NCI-H1105 treated with DMSO at 0.1 percent for 48 hours (cell line): ENCODE measurements at regions not wholly inside any gene's neighbourhood (a gene's known extent, or its start where the extent isn't known, plus 50 kb on each side); places are given as distances from the start of the nearest gene placed in this dataset.
"Not testable (repeated sequence)": the region's sequence is repeated elsewhere in the genome, so short reads cannot be mapped to it uniquely, and the experiment has no call there.

ENCODE experiments used
- DNase-seq: peaks from one replicate; lab custom pipeline; 2025; lab: John Stamatoyannopoulos, UW

DNA sequence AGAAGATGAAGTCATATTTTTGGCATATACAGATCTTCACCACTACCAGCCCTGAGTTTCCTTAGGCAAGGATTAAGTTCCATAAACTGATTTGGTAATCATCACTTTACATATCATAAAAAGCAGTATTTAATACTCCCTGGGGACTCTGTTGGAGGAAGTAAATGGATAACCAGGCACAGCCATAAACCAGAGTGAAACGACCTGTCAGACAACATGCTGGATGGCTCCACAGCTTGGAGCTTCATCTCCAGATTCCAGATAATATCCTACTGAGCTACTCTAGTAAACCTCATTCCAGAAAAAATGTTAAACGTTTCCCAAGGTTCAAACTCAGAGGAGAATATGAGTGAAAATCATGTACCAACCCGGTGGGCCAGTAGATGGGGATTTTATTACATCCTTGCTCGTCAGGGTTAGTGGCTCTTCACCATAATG is 109.2 kb downstream of the BASP1 start:
- DNase-seq, result no peak

DNA sequence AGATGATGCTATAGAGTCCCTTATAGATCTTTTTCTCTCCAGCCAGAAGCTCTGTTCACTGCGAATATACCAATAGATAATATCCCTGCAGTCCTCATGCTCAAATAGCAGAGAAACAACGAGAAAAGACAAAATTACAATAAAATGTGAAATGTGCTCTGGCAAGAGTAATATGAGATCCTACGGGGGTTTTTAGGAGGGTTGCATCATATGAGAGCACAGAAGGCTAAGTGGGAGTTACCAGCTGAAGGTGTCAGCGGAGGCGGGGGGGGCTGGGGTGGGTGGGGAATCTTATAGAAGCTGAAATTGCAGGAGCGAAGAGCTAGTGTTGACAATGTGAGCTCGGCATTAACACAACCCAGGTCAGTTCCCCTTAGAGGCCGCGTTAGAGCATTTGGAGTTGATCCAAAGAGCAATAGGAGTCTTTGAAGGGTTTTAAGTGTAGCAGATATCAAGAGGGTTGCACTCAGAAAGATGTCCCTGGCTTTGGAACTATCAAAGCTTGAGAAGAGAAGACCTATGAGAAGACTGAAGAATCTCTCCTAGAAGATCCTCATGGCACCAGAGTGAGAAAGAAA is 109.7 kb downstream of the BASP1 start:
- no peak for DNase-seq

DNA sequence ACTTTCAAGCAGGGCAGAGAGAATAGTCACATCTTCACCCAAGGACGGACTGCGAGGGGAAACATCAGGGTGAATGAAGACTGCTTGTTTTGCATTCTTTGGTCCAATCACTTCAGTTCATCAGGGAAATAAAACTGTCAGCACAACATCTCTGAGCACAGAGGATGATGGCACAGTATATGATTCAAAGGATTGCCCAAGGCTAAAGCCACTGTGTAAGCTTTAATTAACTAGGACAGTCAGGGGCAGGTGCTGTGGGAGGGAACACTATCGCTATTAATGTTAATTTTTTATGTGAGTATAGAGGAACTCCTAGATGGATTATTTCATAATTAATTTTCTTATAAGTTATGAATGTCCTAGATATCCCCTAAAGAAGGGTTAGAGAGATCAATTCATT is 112.1 kb downstream of the BASP1 start:
- DNase-seq, result no peak

DNA sequence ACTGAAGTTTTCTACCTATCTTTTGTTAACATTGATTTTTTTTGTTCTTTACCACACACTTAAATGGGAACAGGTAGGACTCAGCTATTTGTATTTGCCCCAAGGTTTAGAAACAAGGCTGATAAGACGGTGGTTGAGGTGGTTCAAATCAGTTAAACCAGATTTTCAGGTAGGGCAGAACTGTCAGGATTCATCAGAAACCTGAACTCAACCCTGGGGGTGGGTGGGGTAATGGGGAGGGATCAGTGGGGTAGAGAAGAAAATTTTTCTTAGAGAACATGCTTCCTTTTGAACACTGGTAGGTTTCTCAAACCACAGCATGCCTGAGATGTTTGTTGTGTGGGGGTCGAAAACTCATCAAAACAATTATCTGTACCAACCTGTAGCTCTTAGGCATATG is 113.0 kb downstream of the BASP1 start:
- DNase-seq, result no peak

DNA sequence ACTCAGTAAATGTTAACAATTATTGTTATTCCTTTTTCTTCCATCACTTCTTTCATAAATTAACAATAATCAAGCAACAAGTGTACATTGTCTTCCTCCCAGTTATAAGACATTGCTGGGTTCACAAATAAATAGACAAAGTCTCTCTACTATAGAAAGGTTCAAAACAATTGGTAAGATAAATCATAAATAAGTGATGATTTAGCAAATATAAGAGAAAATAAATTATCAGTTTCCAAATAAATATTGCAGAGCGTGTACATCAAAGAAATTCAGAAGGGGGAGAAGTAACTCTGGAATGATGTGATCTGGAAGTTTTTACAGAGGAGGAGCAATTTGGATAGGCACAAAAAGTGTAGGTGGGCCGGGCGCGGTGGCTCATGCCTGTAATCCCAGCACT is 114.2 kb downstream of the BASP1 start:
- no peak for DNase-seq

DNA sequence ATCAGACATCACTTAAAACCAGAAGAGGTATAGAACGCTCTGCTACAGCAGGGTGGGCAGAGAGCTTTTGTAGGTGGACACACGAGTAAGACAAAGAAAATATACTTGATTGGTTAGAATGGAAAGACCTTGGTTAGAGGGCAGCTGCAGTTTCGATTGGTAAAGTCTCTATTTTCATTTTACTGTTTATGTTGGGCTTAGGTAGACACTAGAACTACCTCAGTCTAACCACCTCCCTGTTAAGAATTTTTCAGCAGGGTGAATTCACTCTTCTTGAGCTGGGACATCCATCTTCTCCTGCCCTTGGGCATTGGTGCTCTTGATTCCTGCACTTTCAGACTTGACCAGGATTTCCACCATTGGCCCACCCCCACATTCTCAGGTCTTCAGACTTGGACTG is 116.3 kb downstream of the BASP1 start:
- DNase-seq, result no peak

DNA sequence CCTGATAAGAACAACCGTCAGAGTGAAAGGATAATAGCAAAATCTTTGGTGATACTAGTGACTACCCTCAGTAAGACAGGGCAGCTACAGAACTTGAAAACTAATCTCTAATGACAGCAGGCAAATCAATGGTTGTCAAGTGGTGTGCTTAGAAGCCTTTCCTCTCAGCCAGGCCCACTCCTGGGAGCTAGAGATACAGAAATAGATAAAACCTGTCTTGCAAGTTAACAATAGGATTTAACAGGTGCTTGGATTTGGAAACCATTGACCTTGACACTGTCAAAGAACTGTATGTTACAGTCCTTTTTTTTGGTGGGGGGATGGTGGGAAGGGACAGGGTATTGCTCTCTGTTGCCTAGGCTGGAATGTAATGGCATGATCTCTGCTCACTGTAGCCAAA is 118.6 kb downstream of the BASP1 start:
- no peak for DNase-seq

DNA sequence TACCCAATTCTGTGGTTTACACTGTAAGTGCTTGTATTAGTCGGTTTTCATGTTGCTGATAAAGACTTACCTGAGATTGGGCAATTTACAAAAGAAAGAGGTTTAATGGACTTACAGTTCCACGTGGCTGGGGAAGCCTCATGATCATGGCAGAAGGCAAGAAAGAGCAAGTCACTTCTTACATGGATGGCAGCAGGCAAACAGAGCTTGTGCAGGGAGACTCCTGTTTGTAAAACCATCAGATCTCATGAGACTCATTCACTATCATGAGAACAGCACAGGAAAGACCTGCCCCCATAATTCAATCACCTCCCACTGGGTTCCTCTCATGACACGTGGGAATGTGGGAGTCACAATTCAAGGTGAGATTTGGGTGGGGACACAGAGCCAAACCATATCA is 119.3 kb downstream of the BASP1 start:
- DNase-seq, result not testable (repeated sequence)

DNA sequence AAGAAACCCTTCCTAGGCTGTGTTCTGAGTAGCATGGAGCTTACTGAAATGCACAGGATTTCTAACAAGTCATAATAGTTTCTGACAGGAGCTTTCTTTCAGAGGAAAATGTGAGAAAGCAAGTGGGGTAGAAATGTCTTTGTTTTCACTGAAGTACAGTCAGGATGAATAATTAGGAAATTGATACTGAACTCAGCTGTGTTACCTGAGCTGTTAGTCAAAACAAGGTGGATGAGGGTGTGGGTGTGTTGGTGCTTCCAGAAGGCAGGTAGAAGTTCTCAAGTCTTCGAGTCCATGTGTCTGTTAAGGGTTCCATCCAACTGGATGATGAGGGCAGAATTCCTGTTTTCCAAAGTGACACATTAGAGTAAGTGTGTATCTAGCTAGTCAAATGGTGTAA is 122.4 kb downstream of the BASP1 start:
- no peak for DNase-seq

DNA sequence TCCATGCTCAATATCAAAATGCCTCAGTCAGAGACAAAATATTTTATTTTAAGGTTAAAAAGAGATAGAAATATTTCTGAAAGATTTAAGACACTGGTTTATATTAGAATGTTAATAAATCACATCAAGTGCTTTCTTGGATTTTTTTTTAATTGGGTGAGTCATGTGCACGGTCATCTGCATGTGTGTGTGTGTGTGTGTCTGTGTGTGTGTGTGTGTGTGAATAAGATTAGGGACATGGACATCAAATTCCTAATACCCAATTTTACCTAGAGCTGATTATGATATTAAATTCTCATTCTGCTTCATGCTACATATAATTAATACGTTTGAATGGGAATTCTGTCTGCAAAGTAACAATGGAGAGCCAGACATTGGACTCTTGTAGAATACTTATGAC is 122.9 kb downstream of the BASP1 start:
- no peak for DNase-seq

DNA sequence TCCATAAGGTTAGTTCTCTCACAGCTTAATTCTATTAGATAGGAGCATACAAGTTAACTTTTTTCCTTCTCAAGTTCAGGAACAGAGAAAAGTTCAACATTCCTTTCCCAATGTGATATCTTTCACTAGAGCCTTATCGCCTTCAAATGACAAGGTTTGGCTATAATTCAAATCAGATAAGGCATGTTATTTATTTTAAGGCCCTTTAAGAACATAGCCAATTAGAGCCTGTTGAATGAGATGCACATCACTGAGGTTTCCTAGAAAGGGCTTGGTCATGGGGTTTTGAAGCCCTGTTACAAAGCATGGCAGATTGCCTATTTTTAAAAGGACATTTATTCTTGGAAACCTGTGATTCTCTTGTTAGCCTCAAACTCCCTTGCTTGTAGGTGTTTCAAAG is 123.4 kb downstream of the BASP1 start:
- DNase-seq, result no peak

DNA sequence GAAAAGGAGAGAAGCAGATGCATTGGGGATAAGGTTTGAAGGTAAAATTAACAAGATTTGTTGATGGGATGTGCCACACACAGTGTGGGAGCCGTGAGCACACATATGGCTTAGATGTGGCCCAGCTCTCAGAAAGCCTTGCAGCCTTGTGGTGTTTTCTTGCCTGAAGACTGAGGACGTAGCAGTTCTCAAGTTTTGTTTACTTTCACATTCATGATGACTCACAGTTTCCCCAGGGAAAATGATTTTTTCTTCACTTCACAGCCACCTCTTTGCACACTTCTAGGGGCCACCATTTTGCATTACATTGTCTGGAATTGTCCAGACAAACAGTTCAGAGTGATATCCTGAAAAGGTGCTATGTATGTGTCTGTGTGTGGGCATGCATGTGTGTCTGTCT is 126.2 kb downstream of the BASP1 start:
- DNase-seq, result no peak

DNA sequence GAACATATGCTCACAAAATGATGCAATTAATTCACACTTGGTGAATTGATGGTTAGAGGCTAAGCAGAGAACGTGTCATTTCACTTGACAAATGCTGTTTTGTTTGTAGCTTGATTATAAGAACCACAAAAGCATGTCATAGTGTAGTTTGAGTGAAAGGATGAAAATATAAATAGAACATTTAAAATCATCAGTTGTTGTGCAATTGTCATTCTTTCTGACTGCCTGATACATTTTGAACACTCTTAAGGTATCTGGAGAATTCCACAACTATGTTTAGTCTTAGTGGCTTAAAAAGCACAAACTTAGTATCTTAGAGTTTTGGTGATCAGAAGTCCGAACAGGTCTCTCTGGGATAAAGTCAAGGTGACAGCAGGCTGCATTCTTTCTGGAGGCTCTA is 129.4 kb downstream of the BASP1 start:
- DNase-seq, result no peak

DNA sequence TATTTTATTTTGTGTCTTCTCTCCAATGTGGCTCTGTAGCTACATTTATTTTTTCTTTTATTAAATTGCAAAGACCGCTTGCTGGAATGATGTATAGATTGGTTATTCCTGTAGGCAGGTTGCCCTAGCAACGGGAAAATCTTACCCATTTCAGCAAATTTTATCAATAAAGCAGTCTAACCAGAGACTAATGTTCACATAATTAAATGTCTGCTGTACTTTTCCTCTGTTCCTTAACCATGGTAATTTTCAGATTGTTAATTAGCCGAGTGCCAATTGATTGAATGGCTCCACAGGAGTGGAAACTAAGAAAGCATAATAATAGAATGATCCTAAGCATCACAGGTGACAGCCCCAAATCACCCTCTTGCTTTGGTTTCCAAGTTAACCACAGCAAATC is 134.8 kb downstream of the BASP1 start:
- DNase-seq, result no peak

DNA sequence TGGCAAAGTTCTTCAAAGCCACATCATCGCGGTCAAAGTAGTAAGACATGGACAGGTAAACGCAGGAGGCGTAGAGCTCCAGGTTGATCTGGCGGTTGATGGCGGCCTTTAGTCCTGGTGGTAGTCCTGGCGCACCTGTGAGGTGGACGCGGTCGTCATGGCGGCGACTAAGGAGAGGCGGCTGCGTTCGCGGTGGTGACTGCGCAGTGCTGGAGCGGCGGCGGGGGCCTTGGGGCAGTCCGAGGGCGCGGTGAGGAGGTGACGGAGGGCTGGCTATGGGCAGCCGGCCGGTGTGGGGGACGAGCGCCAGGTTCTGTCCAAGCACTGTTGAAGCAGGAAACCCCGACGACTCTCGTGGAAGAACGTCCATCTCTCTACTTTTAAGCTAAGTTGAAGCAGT is 136.8 kb downstream of the BASP1 start:
- DNase-seq, result no peak

DNA sequence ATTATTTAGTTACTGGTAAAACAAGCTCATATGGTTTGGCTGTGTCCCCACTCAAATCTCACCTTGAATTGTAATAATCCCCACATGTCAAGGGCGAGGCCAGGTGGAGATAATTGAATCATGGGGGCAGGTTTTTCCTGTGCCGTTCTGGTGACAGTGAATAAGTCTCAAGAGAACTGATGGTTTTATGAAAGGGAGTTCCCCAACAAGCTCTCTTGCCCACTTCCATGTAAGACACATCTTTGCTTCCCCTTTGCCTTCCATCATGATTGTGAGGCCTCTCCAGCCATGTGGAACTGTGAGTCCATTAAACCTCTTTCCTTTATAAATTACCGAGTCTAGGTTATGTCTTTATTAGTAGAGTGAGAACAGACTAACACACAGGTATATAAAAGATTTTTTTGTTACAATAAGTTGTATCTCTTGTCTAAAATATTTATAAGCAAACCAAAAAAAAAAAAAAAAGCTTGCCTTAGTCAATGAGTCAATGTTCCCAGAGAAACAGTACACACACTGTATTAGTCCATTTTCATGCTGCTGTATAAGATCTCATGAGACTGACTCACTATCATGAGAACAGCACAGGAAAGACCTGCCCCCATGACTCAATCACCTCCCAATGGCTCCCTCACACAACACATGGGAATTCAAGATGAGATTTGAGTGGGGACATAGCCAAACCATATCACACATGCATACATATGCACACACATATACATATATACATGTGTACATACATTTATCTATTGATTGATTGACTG is 138.3 kb downstream of the BASP1 start:
- no peak for DNase-seq

DNA sequence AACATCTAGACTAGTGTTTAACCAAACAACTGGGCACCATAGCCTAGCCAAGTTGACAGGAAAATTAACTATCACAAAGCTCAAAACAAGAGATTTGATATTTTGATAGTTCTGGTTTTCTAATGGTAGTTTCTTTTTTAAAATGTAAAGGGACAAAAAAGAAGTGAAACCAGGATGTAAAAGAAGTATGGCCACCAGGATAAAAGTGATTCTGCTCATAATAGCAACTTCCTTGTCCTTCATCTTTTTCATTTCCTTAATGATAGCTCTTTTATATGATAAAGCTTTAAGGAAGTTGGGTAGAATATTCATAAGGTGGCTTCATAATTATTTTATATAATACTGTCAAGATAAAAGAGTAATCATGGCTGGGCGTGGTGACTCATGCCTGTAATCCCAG is 139.1 kb downstream of the BASP1 start:
- DNase-seq, result no peak

DNA sequence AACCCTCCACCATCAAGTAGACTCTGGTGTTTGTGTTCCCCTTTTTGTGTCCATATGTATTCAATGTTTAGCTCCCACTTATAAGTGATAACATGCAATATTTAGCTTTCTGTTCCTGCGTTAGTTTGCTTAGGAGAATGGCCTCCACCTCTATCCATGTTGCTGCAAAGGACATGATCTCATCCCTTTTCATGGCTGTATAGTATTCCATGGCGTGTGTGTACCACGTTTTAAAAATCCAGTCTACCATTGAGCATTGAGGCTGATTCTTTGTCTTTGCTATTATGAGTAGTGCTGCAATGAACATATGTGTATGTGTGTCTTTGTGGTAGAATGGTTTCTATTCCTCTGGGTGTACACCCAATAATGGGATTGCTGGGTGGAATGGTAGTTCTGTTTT is 140.1 kb downstream of the BASP1 start:
- no peak for DNase-seq

DNA sequence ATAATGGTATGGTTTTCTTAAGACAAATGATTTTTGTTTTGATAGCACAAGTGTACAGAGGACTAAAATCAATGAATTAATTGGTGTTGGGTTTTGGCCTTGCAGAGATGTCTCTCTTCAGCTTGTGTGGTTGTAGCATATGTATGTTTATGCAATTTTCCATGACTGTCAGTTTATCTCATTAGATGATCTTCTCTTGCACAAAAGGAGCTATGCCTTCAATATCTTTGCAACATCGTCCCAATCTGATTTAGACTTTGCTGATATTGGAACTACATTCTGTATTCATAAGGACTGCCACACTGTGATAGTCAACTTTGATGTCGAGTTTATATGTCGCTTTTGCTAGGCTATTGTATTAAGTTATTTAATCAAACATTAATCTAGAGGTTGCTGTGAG is 140.0 kb upstream of the TAF11L2 start:
- DNase-seq, result no peak

DNA sequence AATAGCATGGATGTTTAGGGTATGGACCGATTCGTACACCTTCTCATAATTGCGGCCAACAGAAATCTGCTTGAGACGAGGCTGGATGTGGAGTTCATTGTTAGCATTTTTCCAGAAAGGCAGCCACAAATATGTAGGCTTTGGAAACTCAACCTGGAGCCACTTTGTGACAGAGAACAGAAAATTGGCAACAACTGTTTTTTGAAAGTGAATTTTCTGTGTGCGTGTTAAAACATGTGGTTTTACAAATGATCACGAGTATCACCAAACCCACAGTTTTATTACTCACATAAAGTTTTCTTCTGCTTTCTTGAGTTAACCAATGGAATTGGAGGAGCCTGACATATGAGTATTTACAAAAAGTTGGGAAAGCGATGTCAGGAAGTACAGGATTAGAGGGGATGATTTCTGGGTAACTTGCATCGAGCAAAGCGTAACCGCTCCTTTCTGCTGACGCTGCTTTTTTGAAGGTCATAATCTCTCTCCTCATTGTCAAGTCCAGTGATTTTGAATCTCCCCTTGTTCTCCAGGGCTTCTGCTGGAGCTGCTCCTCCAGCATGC is 138.5 kb upstream of the TAF11L2 start:
- DNase-seq, result no peak

DNA sequence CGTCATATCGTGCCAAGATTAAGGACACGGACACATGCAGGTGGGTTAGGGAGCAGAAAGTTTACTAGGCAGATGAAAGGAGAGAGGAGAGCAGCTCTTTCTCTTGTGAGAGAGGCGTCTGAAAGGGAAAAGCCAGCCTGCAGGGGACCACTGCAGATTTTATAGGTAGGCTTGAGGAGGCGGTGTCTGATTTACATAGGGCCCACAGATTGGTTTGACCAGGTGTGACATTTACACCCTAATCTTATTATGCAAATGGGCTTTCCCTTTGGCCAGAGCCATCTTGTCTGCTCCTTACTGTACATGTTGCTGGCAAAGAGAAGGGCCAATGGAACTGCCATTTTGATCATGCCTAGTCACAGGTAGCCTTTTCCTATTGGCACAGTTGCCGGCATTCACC is 137.2 kb upstream of the TAF11L2 start:
- no peak for DNase-seq

DNA sequence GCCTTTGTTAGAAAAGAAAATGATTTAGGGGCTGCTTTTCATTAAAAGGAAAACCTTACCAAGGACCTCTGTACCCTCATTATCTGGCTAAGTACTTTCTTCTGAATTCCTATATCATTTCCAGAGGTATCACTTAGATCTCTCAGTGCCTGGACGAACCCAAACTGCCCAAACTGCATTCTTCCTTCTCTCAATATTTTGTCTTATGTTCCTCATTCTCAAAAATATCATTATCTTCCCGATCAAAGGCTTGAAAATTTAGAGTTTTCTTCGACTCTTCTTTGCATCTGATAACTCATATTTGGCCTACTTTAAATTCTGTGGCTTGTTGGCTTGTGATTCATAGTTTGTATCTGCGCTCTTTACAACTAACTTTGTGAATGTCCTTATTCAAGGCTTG is 136.7 kb upstream of the TAF11L2 start:
- DNase-seq, result no peak

DNA sequence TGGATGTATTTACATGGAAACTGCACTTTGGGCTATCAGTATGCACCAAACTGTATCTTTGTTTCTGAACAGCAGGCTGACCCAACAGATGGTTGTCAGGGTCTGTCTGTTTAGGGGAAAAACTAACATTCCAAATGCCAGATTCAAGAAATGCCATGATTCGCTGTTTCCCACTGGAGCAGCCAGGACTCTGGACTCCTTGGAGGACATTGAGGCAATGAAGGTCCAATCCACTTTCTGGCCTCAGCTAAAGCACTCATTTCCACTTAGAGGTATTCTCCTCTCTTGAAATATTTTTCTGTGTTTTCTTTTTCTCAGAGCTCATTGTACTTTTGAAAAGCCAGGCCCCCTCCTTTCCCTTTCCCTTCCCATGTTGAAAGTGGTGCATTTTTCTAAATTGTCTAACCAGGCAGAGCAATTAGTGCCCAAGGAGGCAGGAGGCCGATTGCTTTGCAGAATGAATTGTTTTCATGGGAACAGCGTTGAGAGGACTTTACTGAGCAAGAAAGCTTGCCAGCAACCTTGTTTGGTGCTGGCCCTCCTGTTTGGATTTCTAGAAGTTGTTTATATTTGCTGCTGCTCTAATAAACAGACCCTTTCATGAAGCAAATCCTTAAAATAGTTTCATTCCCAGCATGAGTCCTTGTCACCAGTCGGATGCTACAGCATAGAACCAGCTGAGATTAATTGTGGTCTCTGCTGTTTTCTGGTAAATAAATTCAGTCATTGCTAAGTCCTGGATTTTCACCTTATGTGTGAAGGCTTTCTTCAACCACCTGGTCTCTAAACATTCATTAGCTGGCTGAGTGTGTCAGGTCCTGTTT is 132.8 kb upstream of the TAF11L2 start:
- DNase-seq, result no peak
